A673 (cell line): ENCODE measurements at regions not wholly inside any gene's neighbourhood (a gene's known extent, or its start where the extent isn't known, plus 50 kb on each side); places are given as distances from the start of the nearest gene placed in this dataset.

Experiments
- BruUV-seq: library from RNA; stranded (reverse); fragments of 400-500 nt; replicated peaks from 2 replicates; lab custom pipeline; 2021; lab: Mats Ljungman, UMichigan
- CTCF ChIA-PET: fragments of 300-600 bp; sonication (Branson Sonifier 250); formaldehyde crosslinking; loops from one replicate; lab custom pipeline; 2022; ENCODE audit warnings: antibody characterized with exemption; lab: Charles Lee
- POLR2A ChIA-PET: fragments of 300-600 bp; sonication (Branson Sonifier 250); formaldehyde crosslinking; loops from one replicate; lab custom pipeline; 2022; ENCODE audit warnings: antibody characterized with exemption; ENCODE audit not compliant: low non-redundant PET; lab: Charles Lee
- DNase-seq: peaks from one replicate; pipeline ENCODE4 v3.0.0-alpha.2; 2015; ENCODE audit warnings: low spot score
- H3K27ac ChIP-seq: fragments of 200-600 bp; sonication (generic); 2 replicates; pipeline ENCODE4 v1.5.1; 2016; ENCODE audit warnings: mixed run types, low read depth, mild to moderate bottlenecking, mixed read lengths, antibody characterized with exemption, low read length; ENCODE audit not compliant: poor library complexity, severe bottlenecking
- H3K27me3 ChIP-seq: fragments of 200-600 bp; sonication (generic); replicated peaks from 2 replicates; pipeline ENCODE4 v1.6.1; 2017; ENCODE audit warnings: mixed run types, low read depth, mild to moderate bottlenecking, mixed read lengths, antibody characterized with exemption, low read length; ENCODE audit not compliant: insufficient read depth, poor library complexity
- H3K36me3 ChIP-seq: fragments of 200-600 bp; sonication (generic); 2 replicates; pipeline ENCODE4 v1.6.1; 2016; ENCODE audit warnings: mixed run types, mild to moderate bottlenecking, mixed read lengths, antibody characterized with exemption, low read length; ENCODE audit not compliant: insufficient read depth, poor library complexity, severe bottlenecking
- H3K4me1 ChIP-seq: fragments of 200-600 bp; sonication (generic); 2 replicates; pipeline ENCODE4 v1.6.1; 2017; ENCODE audit warnings: mixed run types, mild to moderate bottlenecking, mixed read lengths, antibody characterized with exemption, low read length; ENCODE audit not compliant: insufficient read depth, poor library complexity, severe bottlenecking
- H3K4me3 ChIP-seq: fragments of 200-600 bp; sonication (generic); 2 replicates; pipeline ENCODE4 v1.5.1; 2016; ENCODE audit warnings: low read depth, mixed run types, mild to moderate bottlenecking, mixed read lengths, low read length; ENCODE audit not compliant: poor library complexity, severe bottlenecking
- H3K9me3 ChIP-seq: fragments of 200-600 bp; sonication (generic); 2 replicates; pipeline ENCODE4 v1.6.1; 2016; ENCODE audit warnings: mixed run types, low read depth, mild to moderate bottlenecking, mixed read lengths, antibody characterized with exemption, low read length; ENCODE audit not compliant: poor library complexity, severe bottlenecking
- EZH2 ChIP-seq: fragments of 200-600 bp; sonication (generic); IDR thresholded peaks from 2 replicates; pipeline ENCODE4 v1.6.1; 2017; ENCODE audit warnings: borderline replicate concordance, low read depth, mild to moderate bottlenecking, mixed read lengths, antibody characterized with exemption, low read length; ENCODE audit not compliant: poor library complexity, severe bottlenecking
- intact Hi-C: fragments of 100-400 bp; cut with micrococcal nuclease; formaldehyde crosslinking; loops from one replicate; pipeline ENCODE4 v1.10.0; 2022; ENCODE audit not compliant: unreplicated experiment
- TF ChIP-seq, protein P1 (sequence below): fragments of 300-800, 200-600 bp; sonication (generic); conservative IDR thresholded peaks from 2 replicates; pipeline ENCODE4 v1.5.1; 2017; ENCODE audit warnings: low read depth, mild to moderate bottlenecking, antibody characterized with exemption, low read length, moderate library complexity, mixed read lengths

DNA sequence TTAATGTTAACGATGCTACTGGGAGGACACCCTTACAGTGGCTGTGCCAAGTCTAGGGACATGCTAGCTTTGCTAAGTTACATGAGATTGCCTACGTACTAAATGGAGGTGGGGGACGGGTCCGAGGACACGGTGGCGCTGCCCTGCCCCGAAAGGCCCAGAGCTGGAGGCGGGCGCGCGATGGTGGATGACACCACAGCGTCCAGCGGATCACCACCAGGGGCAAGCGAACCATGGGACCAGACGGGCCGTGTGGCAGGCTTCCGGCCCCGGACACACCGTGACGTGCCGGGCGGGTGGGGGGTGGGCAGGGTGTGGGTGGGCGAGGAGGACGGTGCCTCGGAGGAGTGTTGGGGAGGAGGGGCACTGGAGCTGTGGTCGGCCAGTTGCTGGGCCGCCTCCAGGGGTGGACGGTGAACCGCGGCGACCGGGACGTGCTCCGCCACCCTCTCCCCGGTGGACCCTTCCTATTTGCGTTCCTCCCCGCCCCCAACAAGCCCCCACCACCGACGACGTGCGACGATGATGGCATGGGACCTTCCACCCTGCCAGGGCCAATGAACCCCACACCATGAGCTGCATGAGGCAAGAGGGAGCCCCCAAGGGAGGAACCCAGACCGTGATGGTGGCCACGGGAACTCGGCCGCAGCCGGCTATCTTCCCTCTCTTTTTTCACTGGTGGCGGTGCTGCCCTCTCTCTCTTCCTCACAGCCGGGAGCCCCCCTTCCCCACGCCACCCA lies 773.3 kb upstream of the DEFB115 start:
- peaks cover 16% of the 10 kb centered on the region for H3K9me3 ChIP-seq
- H3K4me1 ChIP-seq: no peaks in the 10 kb centered on the region
- TF ChIP-seq, protein P1, sequence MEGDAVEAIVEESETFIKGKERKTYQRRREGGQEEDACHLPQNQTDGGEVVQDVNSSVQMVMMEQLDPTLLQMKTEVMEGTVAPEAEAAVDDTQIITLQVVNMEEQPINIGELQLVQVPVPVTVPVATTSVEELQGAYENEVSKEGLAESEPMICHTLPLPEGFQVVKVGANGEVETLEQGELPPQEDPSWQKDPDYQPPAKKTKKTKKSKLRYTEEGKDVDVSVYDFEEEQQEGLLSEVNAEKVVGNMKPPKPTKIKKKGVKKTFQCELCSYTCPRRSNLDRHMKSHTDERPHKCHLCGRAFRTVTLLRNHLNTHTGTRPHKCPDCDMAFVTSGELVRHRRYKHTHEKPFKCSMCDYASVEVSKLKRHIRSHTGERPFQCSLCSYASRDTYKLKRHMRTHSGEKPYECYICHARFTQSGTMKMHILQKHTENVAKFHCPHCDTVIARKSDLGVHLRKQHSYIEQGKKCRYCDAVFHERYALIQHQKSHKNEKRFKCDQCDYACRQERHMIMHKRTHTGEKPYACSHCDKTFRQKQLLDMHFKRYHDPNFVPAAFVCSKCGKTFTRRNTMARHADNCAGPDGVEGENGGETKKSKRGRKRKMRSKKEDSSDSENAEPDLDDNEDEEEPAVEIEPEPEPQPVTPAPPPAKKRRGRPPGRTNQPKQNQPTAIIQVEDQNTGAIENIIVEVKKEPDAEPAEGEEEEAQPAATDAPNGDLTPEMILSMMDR: no peak
- TF ChIP-seq EZH2: no peak
- no peak for DNase-seq
- no TSS peak for BruUV-seq
- no peak overlapping the region for H3K4me3 ChIP-seq
- no peaks in the 10 kb centered on the region for H3K27me3 ChIP-seq
- no peaks in the 10 kb centered on the region for H3K36me3 ChIP-seq
- H3K27ac ChIP-seq: no peak overlapping the region
- ChIA-PET CTCF (no interaction called here), POLR2A (no interaction called here)
- intact Hi-C loops: no loop called here

DNA sequence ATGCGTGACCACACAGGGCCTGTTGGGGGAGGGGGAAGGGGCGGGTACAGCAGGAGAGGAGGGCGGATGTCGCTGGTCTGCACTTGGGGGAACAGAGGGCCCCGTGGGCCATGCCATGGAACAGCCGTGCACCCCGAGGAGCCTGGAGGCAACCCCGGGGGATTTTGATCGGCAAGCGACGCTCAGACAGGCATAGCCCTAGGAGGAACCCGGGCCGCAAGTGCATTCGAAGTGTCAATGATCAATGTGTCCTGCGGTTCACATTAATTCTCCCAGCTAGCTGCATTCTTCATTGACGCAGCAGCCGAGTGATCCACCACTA lies 772.8 kb upstream of the DEFB115 start:
- Histone ChIP-seq H3K27ac (no peak overlapping the region), H3K4me1 (no peaks in the 10 kb centered on the region), H3K9me3 (peaks cover 16% of the 10 kb centered on the region), H3K36me3 (no peaks in the 10 kb centered on the region), H3K4me3 (no peak overlapping the region), H3K27me3 (no peaks in the 10 kb centered on the region)
- no peak for TF ChIP-seq EZH2
- TF ChIP-seq, protein P1: no peak
- ChIA-PET POLR2A (no interaction called here), CTCF (no interaction called here)
- no peak for DNase-seq
- no TSS peak for BruUV-seq
- intact Hi-C loops: no loop called here

DNA sequence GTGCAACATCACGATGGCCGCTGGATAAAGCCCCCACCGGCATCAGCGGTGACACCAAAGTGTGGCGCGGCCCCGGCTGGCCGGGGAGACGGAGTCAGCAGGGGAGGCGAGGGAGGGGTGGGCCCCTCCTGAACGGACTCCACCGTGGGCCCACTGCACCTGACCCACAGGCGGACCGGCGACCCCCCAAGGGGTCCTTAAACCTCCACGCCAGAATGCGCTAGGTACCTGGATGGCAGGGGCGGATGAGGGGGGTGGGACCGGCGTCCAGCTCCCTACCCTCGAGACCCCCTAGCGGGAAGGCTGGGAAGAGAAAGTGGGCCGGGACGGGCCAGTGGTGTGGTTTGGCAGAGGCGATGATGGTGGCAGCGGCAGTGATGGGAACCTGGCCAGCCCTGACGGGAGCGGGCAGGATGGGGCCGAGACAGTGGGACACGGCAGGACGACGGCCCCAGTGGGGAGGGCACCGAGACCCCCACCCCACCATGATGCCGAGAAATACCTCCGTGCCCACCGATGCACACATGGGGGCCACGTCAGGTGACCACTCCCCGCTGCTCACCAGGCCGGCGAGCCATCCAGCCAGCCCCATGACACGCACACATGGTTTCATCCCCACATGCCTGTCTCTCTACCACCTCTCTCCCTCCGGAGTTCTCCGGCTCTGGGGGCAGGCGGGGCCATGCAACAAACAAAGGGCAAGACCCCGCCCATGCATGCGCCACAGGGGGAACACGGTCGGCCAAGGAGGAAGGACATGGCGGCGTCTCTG lies 771.9 kb upstream of the DEFB115 start:
- no peaks in the 10 kb centered on the region for H3K36me3 ChIP-seq
- intact Hi-C loops: no loop called here
- peaks cover 16% of the 10 kb centered on the region for H3K9me3 ChIP-seq
- no peaks in the 10 kb centered on the region for H3K4me1 ChIP-seq
- no peak for TF ChIP-seq EZH2
- TF ChIP-seq, protein P1: no peak
- H3K27ac ChIP-seq: no peak overlapping the region
- H3K4me3 ChIP-seq: no peak overlapping the region
- ChIA-PET CTCF (no interaction called here), POLR2A (no interaction called here)
- no peaks in the 10 kb centered on the region for H3K27me3 ChIP-seq
- no TSS peak for BruUV-seq
- no peak for DNase-seq
